ENCODE measurements at regions not wholly inside any gene's neighbourhood (a gene's known extent, or its start where the extent isn't known, plus 50 kb on each side); places are given as distances from the start of the nearest gene placed in this dataset.

DNA sequence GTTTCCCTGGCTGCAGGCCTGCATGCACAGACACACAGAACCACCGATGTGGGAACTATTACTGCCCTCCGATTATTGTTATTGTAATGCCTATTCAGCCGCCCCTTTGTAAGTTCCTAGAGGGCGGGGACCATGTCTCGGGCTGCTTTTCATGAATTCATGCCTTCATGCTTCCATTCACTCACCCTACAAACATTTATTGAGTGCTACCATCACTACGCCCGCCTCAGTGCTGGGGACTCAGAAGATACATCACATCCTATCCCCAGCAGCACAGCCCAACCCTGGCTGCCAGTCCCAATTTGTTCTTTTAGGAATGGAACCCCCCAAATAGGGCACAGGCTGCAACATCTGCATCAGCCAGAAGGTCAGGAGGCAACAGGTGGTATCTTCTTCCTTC lies 75.9 kb downstream of the FOXA2 start:
- Histone ChIP-seq H3K4me2 (ENCODE audit: low read depth, low read length, poor library complexity, severe bottlenecking) (no peak overlapping the region), H3K27me3 (ENCODE audit: insufficient read depth, low read length, poor library complexity, severe bottlenecking) (no peaks in the 10 kb centered on the region), H3K9ac (ENCODE audit: low read depth, low read length, poor library complexity, severe bottlenecking) (no peak overlapping the region), H2AFZ (ENCODE audit: low read length) (no peak overlapping the region), H3K36me3 (ENCODE audit: insufficient read depth, low read length) (no peaks in the 10 kb centered on the region), H3K9me2 (replicated peaks; ENCODE audit: low read depth, low read length) (no peaks in the 10 kb centered on the region), H3K9me3 (ENCODE audit: insufficient read depth, low read depth, low read length) (no peaks in the 10 kb centered on the region), H3K4me1 (ENCODE audit: insufficient read depth, low read length, poor library complexity, severe bottlenecking) (no peaks in the 10 kb centered on the region), H3K79me2 (ENCODE audit: insufficient read depth, low read length) (no peaks in the 10 kb centered on the region), H4K20me1 (ENCODE audit: insufficient read depth, low read length, poor library complexity, severe bottlenecking) (no peaks in the 10 kb centered on the region), H3F3A (ENCODE audit: low read depth) (no peaks in the 10 kb centered on the region), H3K4me3 (ENCODE audit: low read length, poor library complexity, severe bottlenecking) (no peak overlapping the region)
- TF ChIP-seq, protein P1, sequence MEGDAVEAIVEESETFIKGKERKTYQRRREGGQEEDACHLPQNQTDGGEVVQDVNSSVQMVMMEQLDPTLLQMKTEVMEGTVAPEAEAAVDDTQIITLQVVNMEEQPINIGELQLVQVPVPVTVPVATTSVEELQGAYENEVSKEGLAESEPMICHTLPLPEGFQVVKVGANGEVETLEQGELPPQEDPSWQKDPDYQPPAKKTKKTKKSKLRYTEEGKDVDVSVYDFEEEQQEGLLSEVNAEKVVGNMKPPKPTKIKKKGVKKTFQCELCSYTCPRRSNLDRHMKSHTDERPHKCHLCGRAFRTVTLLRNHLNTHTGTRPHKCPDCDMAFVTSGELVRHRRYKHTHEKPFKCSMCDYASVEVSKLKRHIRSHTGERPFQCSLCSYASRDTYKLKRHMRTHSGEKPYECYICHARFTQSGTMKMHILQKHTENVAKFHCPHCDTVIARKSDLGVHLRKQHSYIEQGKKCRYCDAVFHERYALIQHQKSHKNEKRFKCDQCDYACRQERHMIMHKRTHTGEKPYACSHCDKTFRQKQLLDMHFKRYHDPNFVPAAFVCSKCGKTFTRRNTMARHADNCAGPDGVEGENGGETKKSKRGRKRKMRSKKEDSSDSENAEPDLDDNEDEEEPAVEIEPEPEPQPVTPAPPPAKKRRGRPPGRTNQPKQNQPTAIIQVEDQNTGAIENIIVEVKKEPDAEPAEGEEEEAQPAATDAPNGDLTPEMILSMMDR (conservative IDR thresholded peaks at IDR 0.05; ENCODE audit: low read length): no peak
- no peak for TF ChIP-seq EZH2phosphoT487 (IDR thresholded peaks at IDR 0.05; ENCODE audit: borderline replicate concordance)

DNA sequence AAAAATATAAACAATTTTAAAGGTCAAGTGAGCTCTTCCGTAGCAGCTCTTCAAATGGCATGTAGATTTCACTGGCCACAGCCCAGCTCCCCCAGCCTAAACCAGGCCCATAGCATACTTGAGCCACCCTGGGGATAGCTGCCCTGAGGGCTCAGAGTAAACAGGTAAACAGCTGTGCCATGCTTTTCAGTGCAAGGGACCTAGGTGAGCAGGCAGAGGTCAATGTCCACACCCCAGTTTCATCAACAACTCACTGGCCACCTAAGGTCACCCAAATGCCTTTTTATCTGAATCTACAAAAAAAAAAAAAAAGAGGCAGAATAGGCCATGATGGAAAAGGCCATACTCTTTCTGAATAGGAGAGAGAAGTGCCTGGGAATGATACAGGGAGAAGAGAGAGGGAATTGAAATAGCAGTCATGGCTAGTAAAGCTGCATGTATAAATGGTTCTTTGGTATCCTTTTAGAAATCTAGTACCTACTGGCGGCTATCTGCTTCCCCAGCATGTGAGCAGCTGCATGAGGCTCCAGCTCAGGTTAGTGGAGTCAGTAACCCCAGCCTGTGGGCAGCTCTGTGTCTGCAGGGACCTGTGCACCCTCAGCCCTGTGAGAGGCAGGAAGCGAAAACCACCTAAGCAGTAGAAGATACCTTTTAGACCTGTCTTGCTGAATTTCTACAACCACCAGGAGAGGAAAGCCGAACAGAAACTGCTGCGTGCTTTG lies 77.0 kb downstream of the FOXA2 start:
- Histone ChIP-seq H3K9me3 (ENCODE audit: insufficient read depth, low read depth, low read length) (no peaks in the 10 kb centered on the region), H3K9me2 (replicated peaks; ENCODE audit: low read depth, low read length) (no peaks in the 10 kb centered on the region), H3K9ac (ENCODE audit: low read depth, low read length, poor library complexity, severe bottlenecking) (no peak overlapping the region), H3K36me3 (ENCODE audit: insufficient read depth, low read length) (no peaks in the 10 kb centered on the region), H3K4me2 (ENCODE audit: low read depth, low read length, poor library complexity, severe bottlenecking) (no peak overlapping the region), H3K4me3 (ENCODE audit: low read length, poor library complexity, severe bottlenecking) (no peak overlapping the region), H3K79me2 (ENCODE audit: insufficient read depth, low read length) (no peaks in the 10 kb centered on the region), H3F3A (ENCODE audit: low read depth) (no peaks in the 10 kb centered on the region), H3K27me3 (ENCODE audit: insufficient read depth, low read length, poor library complexity, severe bottlenecking) (no peaks in the 10 kb centered on the region), H4K20me1 (ENCODE audit: insufficient read depth, low read length, poor library complexity, severe bottlenecking) (no peaks in the 10 kb centered on the region), H3K4me1 (ENCODE audit: insufficient read depth, low read length, poor library complexity, severe bottlenecking) (no peaks in the 10 kb centered on the region), H2AFZ (ENCODE audit: low read length) (no peak overlapping the region)
- TF ChIP-seq, protein P1 (conservative IDR thresholded peaks at IDR 0.05; ENCODE audit: low read length): no peak
- TF ChIP-seq EZH2phosphoT487 (IDR thresholded peaks at IDR 0.05; ENCODE audit: borderline replicate concordance): no peak

DNA sequence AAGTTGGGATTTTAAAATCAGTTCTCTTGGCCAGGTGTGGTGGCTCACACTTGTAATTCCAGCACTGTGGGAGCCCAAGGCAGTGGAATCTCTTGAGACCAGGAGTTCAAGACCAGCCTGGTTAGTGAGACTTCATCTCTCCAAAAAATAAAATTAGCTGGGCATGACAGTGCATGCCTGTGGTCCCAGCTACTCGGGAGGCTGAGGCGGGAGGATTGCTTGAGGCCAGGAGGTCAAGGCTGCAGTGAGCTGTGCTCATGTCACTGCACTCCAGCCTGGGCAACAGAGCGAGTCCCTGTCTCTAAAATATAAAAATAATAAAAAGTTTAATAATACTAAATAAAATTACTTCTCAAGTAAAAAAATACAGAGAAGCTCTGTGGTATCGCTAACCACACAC lies 77.5 kb downstream of the FOXA2 start:
- Histone ChIP-seq H3K4me3 (ENCODE audit: low read length, poor library complexity, severe bottlenecking) (no peak overlapping the region), H3K79me2 (ENCODE audit: insufficient read depth, low read length) (no peaks in the 10 kb centered on the region), H2AFZ (ENCODE audit: low read length) (no peak overlapping the region), H3F3A (ENCODE audit: low read depth) (no peaks in the 10 kb centered on the region), H3K36me3 (ENCODE audit: insufficient read depth, low read length) (no peaks in the 10 kb centered on the region), H3K9ac (ENCODE audit: low read depth, low read length, poor library complexity, severe bottlenecking) (no peak overlapping the region), H3K9me3 (ENCODE audit: insufficient read depth, low read depth, low read length) (no peaks in the 10 kb centered on the region), H3K9me2 (replicated peaks; ENCODE audit: low read depth, low read length) (no peaks in the 10 kb centered on the region), H3K4me2 (ENCODE audit: low read depth, low read length, poor library complexity, severe bottlenecking) (no peak overlapping the region), H3K4me1 (ENCODE audit: insufficient read depth, low read length, poor library complexity, severe bottlenecking) (no peaks in the 10 kb centered on the region), H4K20me1 (ENCODE audit: insufficient read depth, low read length, poor library complexity, severe bottlenecking) (no peaks in the 10 kb centered on the region), H3K27me3 (ENCODE audit: insufficient read depth, low read length, poor library complexity, severe bottlenecking) (no peaks in the 10 kb centered on the region)
- TF ChIP-seq, protein P1 (conservative IDR thresholded peaks at IDR 0.05; ENCODE audit: low read length): no peak
- TF ChIP-seq EZH2phosphoT487 (IDR thresholded peaks at IDR 0.05; ENCODE audit: borderline replicate concordance): no peak

Measured in Loucy (cell line).